HEK293 (cell line): ENCODE measurements at regions not wholly inside any gene's neighbourhood (a gene's known extent, or its start where the extent isn't known, plus 50 kb on each side); places are given as distances from the start of the nearest gene placed in this dataset.

ENCODE experiments used
- CTCF ChIA-PET: fragments of 350-600 bp; formaldehyde crosslinking; extraction: SDS; loops from one replicate; lab custom pipeline; 2021; ENCODE audit warnings: antibody characterized with exemption; lab: Yijun Ruan, JAX
- POLR2A ChIA-PET: fragments of 300-600 bp; formaldehyde crosslinking; extraction: SDS; loops from one replicate; lab custom pipeline; 2020; ENCODE audit warnings: antibody characterized with exemption, inconsistent platforms; lab: Yijun Ruan, JAX
- H3K27ac ChIP-seq: fragments of 200-500 bp; sonication (Bioruptor generic); 2 replicates; pipeline ENCODE4 v1.5.1; 2014; ENCODE audit warnings: low read depth, low read length, control low read depth, inconsistent platforms; ENCODE audit errors: extremely low read depth
- H3K36me3 ChIP-seq, 2 experiments: fragments of 200-500 bp in 1 of 2; sonication (Bioruptor generic) in 1 of 2; 1 replicate in 1 of 2; 2 replicates in 1 of 2; pipeline ENCODE4 v1.5.1; 2014 to 2017; ENCODE audit warnings: inconsistent platforms in 2 of 2, low read length in 2 of 2; ENCODE audit not compliant: control insufficient read depth in 2 of 2, insufficient read depth in 1 of 2
- H3K4me1 ChIP-seq: fragments of 200-500 bp; sonication (Bioruptor generic); 2 replicates; pipeline ENCODE4 v1.5.1; 2014; ENCODE audit warnings: mild to moderate bottlenecking, low read length, inconsistent platforms; ENCODE audit not compliant: control insufficient read depth, insufficient read depth
- H3K4me3 ChIP-seq: 2 replicates; pipeline ENCODE4 v1.5.1; 2011; ENCODE audit warnings: low read depth, mild to moderate bottlenecking, control low read depth, low read length, moderate library complexity
- H3K9me3 ChIP-seq: fragments of 200-500 bp; sonication (Bioruptor generic); 2 replicates; pipeline ENCODE4 v1.5.1; 2014; ENCODE audit warnings: low read depth, low read length, inconsistent platforms; ENCODE audit not compliant: control insufficient read depth, insufficient read depth
- GLIS2 ChIP-seq: fragments of 450-650 bp; formaldehyde crosslinking; IDR thresholded peaks from 2 replicates; pipeline ENCODE4 v1.5.1; 2016; ENCODE audit warnings: missing biosample characterization, missing genetic modification characterization
- HOXC10 ChIP-seq: sonication (generic); formaldehyde crosslinking; IDR thresholded peaks from 2 replicates; pipeline ENCODE4 v1.8.1; 2023; ENCODE audit warnings: mild to moderate bottlenecking, missing genetic modification reagents
- KLF16 ChIP-seq: fragments of 450-650 bp; formaldehyde crosslinking; IDR thresholded peaks from 2 replicates; pipeline ENCODE4 v1.5.1; 2017; ENCODE audit warnings: missing biosample characterization, missing genetic modification characterization
- PRDM10 ChIP-seq: fragments of 450-650 bp; formaldehyde crosslinking; IDR thresholded peaks from 2 replicates; pipeline ENCODE4 v1.5.1; 2016; ENCODE audit warnings: missing biosample characterization, missing genetic modification characterization
- PRDM6 ChIP-seq: fragments of 450-650 bp; formaldehyde crosslinking; IDR thresholded peaks from 2 replicates; pipeline ENCODE4 v1.5.1; 2017; ENCODE audit warnings: missing biosample characterization, missing genetic modification characterization
- SETDB1 ChIP-seq: IDR thresholded peaks from one replicate; pipeline ENCODE4 v1.6.1; 2017; ENCODE audit warnings: mild to moderate bottlenecking, low read length, moderate library complexity, mixed read lengths; ENCODE audit not compliant: insufficient read length
- ZBTB17 ChIP-seq: fragments of 450-650 bp; formaldehyde crosslinking; IDR thresholded peaks from 2 replicates; pipeline ENCODE4 v1.5.1; 2016; ENCODE audit warnings: missing biosample characterization, missing genetic modification characterization
- ZEB2 ChIP-seq: fragments of 450-650 bp; formaldehyde crosslinking; IDR thresholded peaks from 2 replicates; pipeline ENCODE4 v1.5.1; 2016; ENCODE audit warnings: missing biosample characterization, missing genetic modification characterization
- ZFP69B ChIP-seq: fragments of 450-650 bp; formaldehyde crosslinking; IDR thresholded peaks from 2 replicates; pipeline ENCODE4 v1.5.1; 2016; ENCODE audit warnings: missing biosample characterization, missing genetic modification characterization
- ZIC2 ChIP-seq: fragments of 450-650 bp; formaldehyde crosslinking; IDR thresholded peaks from 2 replicates; pipeline ENCODE4 v1.5.1; 2016; ENCODE audit warnings: missing biosample characterization, missing genetic modification characterization
- ZNF169 ChIP-seq: fragments of 450-650 bp; formaldehyde crosslinking; IDR thresholded peaks from 2 replicates; pipeline ENCODE4 v1.5.1; 2016; ENCODE audit warnings: missing biosample characterization, missing genetic modification characterization
- ZNF174 ChIP-seq: fragments of 450-650 bp; formaldehyde crosslinking; IDR thresholded peaks from 2 replicates; pipeline ENCODE4 v1.5.0; 2017; ENCODE audit warnings: missing biosample characterization, mild to moderate bottlenecking, missing genetic modification characterization
- ZNF184 ChIP-seq: fragments of 450-650 bp; IDR thresholded peaks from 2 replicates; pipeline ENCODE4 v1.5.1; 2018; ENCODE audit warnings: missing biosample characterization, mild to moderate bottlenecking, missing genetic modification characterization
- ZNF292 ChIP-seq: fragments of 450-650 bp; formaldehyde crosslinking; IDR thresholded peaks from 2 replicates; pipeline ENCODE4 v1.5.1; 2016; ENCODE audit warnings: low read depth, missing biosample characterization, missing genetic modification characterization, borderline replicate concordance
- ZNF324 ChIP-seq: fragments of 450-650 bp; formaldehyde crosslinking; IDR thresholded peaks from 2 replicates; pipeline ENCODE4 v1.5.1; 2016; ENCODE audit warnings: missing biosample characterization, missing genetic modification characterization
- ZNF596 ChIP-seq: fragments of 450-650 bp; IDR thresholded peaks from 2 replicates; pipeline ENCODE4 v1.5.0; 2018; ENCODE audit warnings: missing biosample characterization, mild to moderate bottlenecking, missing genetic modification characterization, moderate library complexity
- ZNF677 ChIP-seq: fragments of 450-650 bp; IDR thresholded peaks from 2 replicates; pipeline ENCODE4 v1.5.0; 2018; ENCODE audit warnings: missing biosample characterization, mild to moderate bottlenecking, missing genetic modification characterization, moderate library complexity
- ZSCAN23 ChIP-seq: fragments of 450-650 bp; formaldehyde crosslinking; IDR thresholded peaks from 2 replicates; pipeline ENCODE4 v1.5.1; 2016; ENCODE audit warnings: missing biosample characterization, missing genetic modification characterization
- TF ChIP-seq, protein P1 (sequence below): fragments of 450-650 bp; formaldehyde crosslinking; IDR thresholded peaks from 2 replicates; pipeline ENCODE4 v1.5.1; 2016; ENCODE audit warnings: missing biosample characterization, missing genetic modification characterization
- TF ChIP-seq, protein P2 (sequence below): fragments of 450-650 bp; formaldehyde crosslinking; IDR thresholded peaks from 2 replicates; pipeline ENCODE4 v1.5.1; 2016; ENCODE audit warnings: missing biosample characterization, missing genetic modification characterization, low read depth
- TF ChIP-seq, protein P3 (sequence below): fragments of 450-650 bp; formaldehyde crosslinking; IDR thresholded peaks from 2 replicates; pipeline ENCODE4 v1.5.1; 2017; ENCODE audit warnings: missing biosample characterization, missing genetic modification characterization
- TF ChIP-seq, protein P4 (sequence below): IDR thresholded peaks from 2 replicates; pipeline ENCODE4 v1.6.1; 2011; ENCODE audit warnings: mild to moderate bottlenecking, low read depth, low read length, borderline replicate concordance

DNA sequence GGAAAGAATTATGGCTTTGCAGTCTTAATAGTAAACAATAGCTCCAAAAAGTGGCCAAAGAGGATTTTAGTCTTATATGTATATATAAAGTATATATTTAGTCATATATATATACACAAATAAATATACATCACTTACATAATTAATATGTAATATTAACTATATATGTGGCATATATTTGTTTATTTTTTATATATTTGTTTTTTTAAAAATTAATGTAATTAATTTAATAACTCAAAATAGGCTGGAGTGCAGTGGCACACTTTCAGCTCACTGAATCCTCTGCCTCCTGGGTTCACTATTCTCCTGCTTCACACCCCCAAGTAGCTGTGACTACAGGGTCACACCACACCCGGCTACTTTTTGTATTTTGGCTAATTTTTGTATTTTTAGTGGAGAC is 532.6 kb downstream of the KCNT2 start:
- no peaks in the 10 kb centered on the region for H3K36me3 ChIP-seq
- H3K4me3 ChIP-seq, result no peak overlapping the region
- no peaks in the 10 kb centered on the region for H3K9me3 ChIP-seq
- ChIA-PET POLR2A (no interaction called here), CTCF (interaction anchor here (0.6 kb wide), 1 partner anchor 38 kb away, joined by 3 read pairs; no protein-coding TSS in a partner anchor)
- no peaks in the 10 kb centered on the region for H3K4me1 ChIP-seq
- TF ChIP-seq ZNF596 (tag by site-specific recombination) (no peak), HOXC10 (CRISPR knock-in tag) (no peak), ZNF677 (tag by site-specific recombination) (no peak), KLF16 (no peak), ZEB2 (tag by site-specific recombination) (no peak), PRDM10 (tag by site-specific recombination) (no peak), ZNF324 (no peak), GLIS2 (tag by site-specific recombination) (no peak), ZIC2 (tag by site-specific recombination) (no peak)
- TF ChIP-seq, protein P1, sequence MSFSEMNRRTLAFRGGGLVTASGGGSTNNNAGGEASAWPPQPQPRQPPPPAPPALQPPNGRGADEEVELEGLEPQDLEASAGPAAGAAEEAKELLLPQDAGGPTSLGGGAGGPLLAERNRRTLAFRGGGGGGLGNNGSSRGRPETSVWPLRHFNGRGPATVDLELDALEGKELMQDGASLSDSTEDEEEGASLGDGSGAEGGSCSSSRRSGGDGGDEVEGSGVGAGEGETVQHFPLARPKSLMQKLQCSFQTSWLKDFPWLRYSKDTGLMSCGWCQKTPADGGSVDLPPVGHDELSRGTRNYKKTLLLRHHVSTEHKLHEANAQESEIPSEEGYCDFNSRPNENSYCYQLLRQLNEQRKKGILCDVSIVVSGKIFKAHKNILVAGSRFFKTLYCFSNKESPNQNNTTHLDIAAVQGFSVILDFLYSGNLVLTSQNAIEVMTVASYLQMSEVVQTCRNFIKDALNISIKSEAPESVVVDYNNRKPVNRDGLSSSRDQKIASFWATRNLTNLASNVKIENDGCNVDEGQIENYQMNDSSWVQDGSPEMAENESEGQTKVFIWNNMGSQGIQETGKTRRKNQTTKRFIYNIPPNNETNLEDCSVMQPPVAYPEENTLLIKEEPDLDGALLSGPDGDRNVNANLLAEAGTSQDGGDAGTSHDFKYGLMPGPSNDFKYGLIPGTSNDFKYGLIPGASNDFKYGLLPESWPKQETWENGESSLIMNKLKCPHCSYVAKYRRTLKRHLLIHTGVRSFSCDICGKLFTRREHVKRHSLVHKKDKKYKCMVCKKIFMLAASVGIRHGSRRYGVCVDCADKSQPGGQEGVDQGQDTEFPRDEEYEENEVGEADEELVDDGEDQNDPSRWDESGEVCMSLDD, result no peak
- TF ChIP-seq, protein P2, sequence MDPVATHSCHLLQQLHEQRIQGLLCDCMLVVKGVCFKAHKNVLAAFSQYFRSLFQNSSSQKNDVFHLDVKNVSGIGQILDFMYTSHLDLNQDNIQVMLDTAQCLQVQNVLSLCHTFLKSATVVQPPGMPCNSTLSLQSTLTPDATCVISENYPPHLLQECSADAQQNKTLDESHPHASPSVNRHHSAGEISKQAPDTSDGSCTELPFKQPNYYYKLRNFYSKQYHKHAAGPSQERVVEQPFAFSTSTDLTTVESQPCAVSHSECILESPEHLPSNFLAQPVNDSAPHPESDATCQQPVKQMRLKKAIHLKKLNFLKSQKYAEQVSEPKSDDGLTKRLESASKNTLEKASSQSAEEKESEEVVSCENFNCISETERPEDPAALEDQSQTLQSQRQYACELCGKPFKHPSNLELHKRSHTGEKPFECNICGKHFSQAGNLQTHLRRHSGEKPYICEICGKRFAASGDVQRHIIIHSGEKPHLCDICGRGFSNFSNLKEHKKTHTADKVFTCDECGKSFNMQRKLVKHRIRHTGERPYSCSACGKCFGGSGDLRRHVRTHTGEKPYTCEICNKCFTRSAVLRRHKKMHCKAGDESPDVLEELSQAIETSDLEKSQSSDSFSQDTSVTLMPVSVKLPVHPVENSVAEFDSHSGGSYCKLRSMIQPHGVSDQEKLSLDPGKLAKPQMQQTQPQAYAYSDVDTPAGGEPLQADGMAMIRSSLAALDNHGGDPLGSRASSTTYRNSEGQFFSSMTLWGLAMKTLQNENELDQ (tag by site-specific recombination), result no peak
- TF ChIP-seq, protein P3, sequence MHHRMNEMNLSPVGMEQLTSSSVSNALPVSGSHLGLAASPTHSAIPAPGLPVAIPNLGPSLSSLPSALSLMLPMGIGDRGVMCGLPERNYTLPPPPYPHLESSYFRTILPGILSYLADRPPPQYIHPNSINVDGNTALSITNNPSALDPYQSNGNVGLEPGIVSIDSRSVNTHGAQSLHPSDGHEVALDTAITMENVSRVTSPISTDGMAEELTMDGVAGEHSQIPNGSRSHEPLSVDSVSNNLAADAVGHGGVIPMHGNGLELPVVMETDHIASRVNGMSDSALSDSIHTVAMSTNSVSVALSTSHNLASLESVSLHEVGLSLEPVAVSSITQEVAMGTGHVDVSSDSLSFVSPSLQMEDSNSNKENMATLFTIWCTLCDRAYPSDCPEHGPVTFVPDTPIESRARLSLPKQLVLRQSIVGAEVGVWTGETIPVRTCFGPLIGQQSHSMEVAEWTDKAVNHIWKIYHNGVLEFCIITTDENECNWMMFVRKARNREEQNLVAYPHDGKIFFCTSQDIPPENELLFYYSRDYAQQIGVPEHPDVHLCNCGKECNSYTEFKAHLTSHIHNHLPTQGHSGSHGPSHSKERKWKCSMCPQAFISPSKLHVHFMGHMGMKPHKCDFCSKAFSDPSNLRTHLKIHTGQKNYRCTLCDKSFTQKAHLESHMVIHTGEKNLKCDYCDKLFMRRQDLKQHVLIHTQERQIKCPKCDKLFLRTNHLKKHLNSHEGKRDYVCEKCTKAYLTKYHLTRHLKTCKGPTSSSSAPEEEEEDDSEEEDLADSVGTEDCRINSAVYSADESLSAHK (tag by site-specific recombination), result no peak
- TF ChIP-seq, protein P4, sequence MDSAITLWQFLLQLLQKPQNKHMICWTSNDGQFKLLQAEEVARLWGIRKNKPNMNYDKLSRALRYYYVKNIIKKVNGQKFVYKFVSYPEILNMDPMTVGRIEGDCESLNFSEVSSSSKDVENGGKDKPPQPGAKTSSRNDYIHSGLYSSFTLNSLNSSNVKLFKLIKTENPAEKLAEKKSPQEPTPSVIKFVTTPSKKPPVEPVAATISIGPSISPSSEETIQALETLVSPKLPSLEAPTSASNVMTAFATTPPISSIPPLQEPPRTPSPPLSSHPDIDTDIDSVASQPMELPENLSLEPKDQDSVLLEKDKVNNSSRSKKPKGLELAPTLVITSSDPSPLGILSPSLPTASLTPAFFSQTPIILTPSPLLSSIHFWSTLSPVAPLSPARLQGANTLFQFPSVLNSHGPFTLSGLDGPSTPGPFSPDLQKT, result no peak
- H3K27ac ChIP-seq, result no peak overlapping the region

GRCh38 chr1:196074182-196074581 is 534.1 kb downstream of the KCNT2 start:
- Histone ChIP-seq H3K4me3 (no peak overlapping the region), H3K27ac (no peak overlapping the region), H3K9me3 (no peaks in the 10 kb centered on the region), H3K36me3 (no peaks in the 10 kb centered on the region), H3K4me1 (no peaks in the 10 kb centered on the region)
- CTCF ChIA-PET, result interaction anchor here (0.7 kb wide), 1 partner anchor 608 kb away, joined by 3 read pairs; no protein-coding TSS in a partner anchor
- POLR2A ChIA-PET, result no interaction called here
- TF ChIP-seq ZBTB17 (tag by site-specific recombination), result no peak
- TF ChIP-seq ZNF169, result no peak
- TF ChIP-seq ZSCAN23 (tag by site-specific recombination), result no peak
- TF ChIP-seq ZNF292, result no peak
- no peak for TF ChIP-seq ZNF184 (tag by site-specific recombination)
- no peak for TF ChIP-seq PRDM6 (tag by site-specific recombination)
- TF ChIP-seq ZFP69B (tag by site-specific recombination), result no peak
- no peak for TF ChIP-seq ZEB2 (tag by site-specific recombination)
- TF ChIP-seq ZNF174 (tag by site-specific recombination), result no peak
- no peak for TF ChIP-seq SETDB1
- no peak for TF ChIP-seq GLIS2 (tag by site-specific recombination)
